Osteocyte (in vitro differentiated cells): ENCODE measurements at regions not wholly inside any gene's neighbourhood (a gene's known extent, or its start where the extent isn't known, plus 50 kb on each side); places are given as distances from the start of the nearest gene placed in this dataset.

ENCODE experiments used
- DNase-seq: peaks from one replicate; pipeline ENCODE4 v3.0.0; 2021; ENCODE audit warnings: mixed read lengths; ENCODE audit not compliant: unreplicated experiment; ENCODE audit errors: extremely low spot score
- H3K27ac Mint-ChIP-seq: one replicate; pipeline ENCODE4 v1.8.0; 2021; ENCODE audit warnings: mild to moderate bottlenecking, mixed read lengths; ENCODE audit not compliant: unreplicated experiment
- H3K27me3 Mint-ChIP-seq: one replicate; pipeline ENCODE4 v1.8.0; 2021; ENCODE audit warnings: mixed read lengths; ENCODE audit not compliant: unreplicated experiment
- H3K36me3 Mint-ChIP-seq: one replicate; pipeline ENCODE4 v1.8.0; 2021; ENCODE audit warnings: mixed read lengths; ENCODE audit not compliant: unreplicated experiment
- H3K4me1 Mint-ChIP-seq: one replicate; pipeline ENCODE4 v1.8.0; 2021; ENCODE audit warnings: mixed read lengths; ENCODE audit not compliant: unreplicated experiment
- H3K4me3 Mint-ChIP-seq: one replicate; pipeline ENCODE4 v1.8.0; 2021; ENCODE audit warnings: mild to moderate bottlenecking, moderate library complexity, mixed read lengths; ENCODE audit not compliant: unreplicated experiment
- H3K9me3 Mint-ChIP-seq: one replicate; pipeline ENCODE4 v1.8.0; 2021; ENCODE audit warnings: mixed read lengths; ENCODE audit not compliant: unreplicated experiment
- CTCF ChIP-seq: fragments of 200-600 bp; sonication (generic); IDR thresholded peaks from 2 replicates; pipeline ENCODE4 v1.5.0; 2021; ENCODE audit warnings: antibody characterized with exemption, mild to moderate bottlenecking, moderate library complexity

- no peak for TF ChIP-seq CTCF
- Mint-ChIP-seq H3K27ac (no peak overlapping the region), H3K27me3 (peaks cover 10% of the 10 kb centered on the region), H3K4me1 (no peaks in the 10 kb centered on the region), H3K36me3 (no peaks in the 10 kb centered on the region), H3K9me3 (peaks cover 13% of the 10 kb centered on the region), H3K4me3 (no peak overlapping the region)
- no peak for DNase-seq
Observed at GRCh38 chr22:49475253-49475652, 352.4 kb downstream of the BRD1 start.

- peaks cover 10% of the 10 kb centered on the region for H3K27me3 Mint-ChIP-seq
- no peaks in the 10 kb centered on the region for H3K4me1 Mint-ChIP-seq
- no peaks in the 10 kb centered on the region for H3K36me3 Mint-ChIP-seq
- H3K27ac Mint-ChIP-seq = no peak overlapping the region
- H3K4me3 Mint-ChIP-seq = no peak overlapping the region
- DNase-seq = no peak
- peaks cover 13% of the 10 kb centered on the region for H3K9me3 Mint-ChIP-seq
- no peak for TF ChIP-seq CTCF
Observed at GRCh38 chr22:49473286-49473685, 354.4 kb downstream of the BRD1 start.

- H3K9me3 Mint-ChIP-seq = peaks cover 6% of the 10 kb centered on the region
- no peaks in the 10 kb centered on the region for H3K4me1 Mint-ChIP-seq
- H3K27ac Mint-ChIP-seq = no peak overlapping the region
- no peak for DNase-seq
- TF ChIP-seq CTCF = no peak
- H3K27me3 Mint-ChIP-seq = peaks cover 14% of the 10 kb centered on the region
- no peak overlapping the region for H3K4me3 Mint-ChIP-seq
- no peaks in the 10 kb centered on the region for H3K36me3 Mint-ChIP-seq
Observed at GRCh38 chr22:49470741-49471503, 356.8 kb downstream of the BRD1 start.

- no peak for DNase-seq
- Mint-ChIP-seq H3K4me3 (no peak overlapping the region), H3K27me3 (peaks cover 14% of the 10 kb centered on the region), H3K9me3 (peaks cover 4% of the 10 kb centered on the region), H3K36me3 (no peaks in the 10 kb centered on the region), H3K27ac (no peak overlapping the region), H3K4me1 (no peaks in the 10 kb centered on the region)
- TF ChIP-seq CTCF = no peak
Observed at GRCh38 chr22:49469896-49470740, 357.6 kb downstream of the BRD1 start.
